ENCODE measurements at regions not wholly inside any gene's neighbourhood (a gene's known extent, or its start where the extent isn't known, plus 50 kb on each side); places are given as distances from the start of the nearest gene placed in this dataset.

GRCh38 chr22:47423266-47423665 is 660.8 kb downstream of the TBC1D22A start:
- TF ChIP-seq CTCF (CRISPR knock-in tag; IDR thresholded peaks at IDR 0.05) (no peak), MXI1 (IDR thresholded peaks at IDR 0.05; ENCODE audit: borderline replicate concordance, low read depth, low read length) (no peak), CREB1 (IDR thresholded peaks at IDR 0.05) (no peak), CREB1 (CRISPR knock-in tag; IDR thresholded peaks at IDR 0.05) (no peak), ZMYM3 (CRISPR knock-in tag; IDR thresholded peaks at IDR 0.05) (no peak), ZNF12 (CRISPR knock-in tag; IDR thresholded peaks at IDR 0.05) (no peak), ZNF563 (CRISPR knock-in tag; IDR thresholded peaks at IDR 0.05) (no peak), ZNF205 (CRISPR knock-in tag; IDR thresholded peaks at IDR 0.05) (no peak), NR2F2 (IDR thresholded peaks at IDR 0.05; ENCODE audit: borderline replicate concordance, low read depth) (no peak), TGIF2 (CRISPR knock-in tag; IDR thresholded peaks at IDR 0.05) (no peak), RNF219 (CRISPR knock-in tag; IDR thresholded peaks at IDR 0.05) (no peak), ZNF230 (CRISPR knock-in tag; IDR thresholded peaks at IDR 0.05) (no peak), ZBTB10 (CRISPR knock-in tag; IDR thresholded peaks at IDR 0.05; ENCODE audit: borderline replicate concordance) (no peak)

All from HepG2 (cell line).